ENCODE measurements at regions not wholly inside any gene's neighbourhood (a gene's known extent, or its start where the extent isn't known, plus 50 kb on each side); places are given as distances from the start of the nearest gene placed in this dataset.

GRCh38 chr6:121806116-121806515 is 370.7 kb downstream of the GJA1 start:
- intact Hi-C loops (cut with micrococcal nuclease; ENCODE audit: unreplicated experiment) = no loop called here
- H3K4me3 ChIP-seq (ENCODE audit: low read depth in 2 of 2, low read length in 2 of 2) = no peak overlapping the region
- POLR2A ChIA-PET = interaction anchor here (0.7 kb wide), 1 partner anchor 119 kb away, joined by 4 read pairs; no protein-coding TSS in a partner anchor

GRCh38 chr6:121809211-121809610 is 373.8 kb downstream of the GJA1 start:
- BruUV-seq (replicated peaks) = no TSS peak
- Histone ChIP-seq H3K9me3 (ENCODE audit: control insufficient read depth, insufficient read depth, low read depth, low read length) (no peaks in the 10 kb centered on the region), H3K36me3 (ENCODE audit: control insufficient read depth, insufficient read depth, low read length) (no peaks in the 10 kb centered on the region), H3K4me1 (ENCODE audit: control insufficient read depth, insufficient read depth, low read length) (no peaks in the 10 kb centered on the region), H3K27me3 (ENCODE audit: control insufficient read depth, insufficient read depth, low read length) (no peaks in the 10 kb centered on the region), H3K4me3 (ENCODE audit: low read depth in 2 of 2, low read length in 2 of 2) (no peak overlapping the region), H3K27ac (ENCODE audit: low read length) (no peak overlapping the region)
- TF ChIP-seq POLR2AphosphoS5 (IDR thresholded peaks at IDR 0.05; ENCODE audit: low read depth, low read length) (no peak), TCF7L2 (IDR thresholded peaks at IDR 0.05; ENCODE audit: low read depth, low read length) (no peak), REST (IDR thresholded peaks at IDR 0.05; ENCODE audit: insufficient read depth in 1 of 2, low read depth in 2 of 2, low read length in 1 of 2) (no peak), SIN3A (IDR thresholded peaks at IDR 0.05; ENCODE audit: borderline replicate concordance, insufficient read depth, low read depth, low read length) (no peak)
- TF ChIP-seq, protein P1, sequence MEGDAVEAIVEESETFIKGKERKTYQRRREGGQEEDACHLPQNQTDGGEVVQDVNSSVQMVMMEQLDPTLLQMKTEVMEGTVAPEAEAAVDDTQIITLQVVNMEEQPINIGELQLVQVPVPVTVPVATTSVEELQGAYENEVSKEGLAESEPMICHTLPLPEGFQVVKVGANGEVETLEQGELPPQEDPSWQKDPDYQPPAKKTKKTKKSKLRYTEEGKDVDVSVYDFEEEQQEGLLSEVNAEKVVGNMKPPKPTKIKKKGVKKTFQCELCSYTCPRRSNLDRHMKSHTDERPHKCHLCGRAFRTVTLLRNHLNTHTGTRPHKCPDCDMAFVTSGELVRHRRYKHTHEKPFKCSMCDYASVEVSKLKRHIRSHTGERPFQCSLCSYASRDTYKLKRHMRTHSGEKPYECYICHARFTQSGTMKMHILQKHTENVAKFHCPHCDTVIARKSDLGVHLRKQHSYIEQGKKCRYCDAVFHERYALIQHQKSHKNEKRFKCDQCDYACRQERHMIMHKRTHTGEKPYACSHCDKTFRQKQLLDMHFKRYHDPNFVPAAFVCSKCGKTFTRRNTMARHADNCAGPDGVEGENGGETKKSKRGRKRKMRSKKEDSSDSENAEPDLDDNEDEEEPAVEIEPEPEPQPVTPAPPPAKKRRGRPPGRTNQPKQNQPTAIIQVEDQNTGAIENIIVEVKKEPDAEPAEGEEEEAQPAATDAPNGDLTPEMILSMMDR (IDR thresholded peaks at IDR 0.05) = no peak
- DNase-seq (ENCODE audit: low read depth, low spot score) (no peak), ATAC-seq (no peak)
- POLR2A ChIA-PET = no interaction called here
- in situ Hi-C loops (cut with HindIII; ENCODE audit: low pct_unique_long_range_greater_than_20kb, low sequenced_read_pairs) (no loop called here), intact Hi-C loops (cut with micrococcal nuclease; ENCODE audit: unreplicated experiment) (no loop called here)
- CTCF ChIA-PET = no interaction called here

More at GRCh38 chr6:121806116-121806515, 370.7 kb downstream of the GJA1 start:
- no peaks in the 10 kb centered on the region for H3K9me3 ChIP-seq (ENCODE audit: control insufficient read depth, insufficient read depth, low read depth, low read length)
- H3K27me3 ChIP-seq (ENCODE audit: control insufficient read depth, insufficient read depth, low read length) = no peaks in the 10 kb centered on the region
- BruUV-seq (replicated peaks) = no TSS peak
- in situ Hi-C loops (cut with HindIII; ENCODE audit: low pct_unique_long_range_greater_than_20kb, low sequenced_read_pairs) = no loop called here
- no peak overlapping the region for H3K27ac ChIP-seq (ENCODE audit: low read length)
- H3K36me3 ChIP-seq (ENCODE audit: control insufficient read depth, insufficient read depth, low read length) = no peaks in the 10 kb centered on the region
- CTCF ChIA-PET = no interaction called here
- no peak for ATAC-seq
- no peak for DNase-seq (ENCODE audit: low read depth, low spot score)
- no peaks in the 10 kb centered on the region for H3K4me1 ChIP-seq (ENCODE audit: control insufficient read depth, insufficient read depth, low read length)
- TF ChIP-seq SIN3A (IDR thresholded peaks at IDR 0.05; ENCODE audit: borderline replicate concordance, insufficient read depth, low read depth, low read length) (no peak), POLR2AphosphoS5 (IDR thresholded peaks at IDR 0.05; ENCODE audit: low read depth, low read length) (no peak), TCF7L2 (IDR thresholded peaks at IDR 0.05; ENCODE audit: low read depth, low read length) (no peak), REST (IDR thresholded peaks at IDR 0.05; ENCODE audit: insufficient read depth in 1 of 2, low read depth in 2 of 2, low read length in 1 of 2) (no peak)
- TF ChIP-seq, protein P1 (IDR thresholded peaks at IDR 0.05) = no peak

All from Panc1 (cell line).